ENCODE measurements at regions not wholly inside any gene's neighbourhood (a gene's known extent, or its start where the extent isn't known, plus 50 kb on each side); places are given as distances from the start of the nearest gene placed in this dataset.

DNA sequence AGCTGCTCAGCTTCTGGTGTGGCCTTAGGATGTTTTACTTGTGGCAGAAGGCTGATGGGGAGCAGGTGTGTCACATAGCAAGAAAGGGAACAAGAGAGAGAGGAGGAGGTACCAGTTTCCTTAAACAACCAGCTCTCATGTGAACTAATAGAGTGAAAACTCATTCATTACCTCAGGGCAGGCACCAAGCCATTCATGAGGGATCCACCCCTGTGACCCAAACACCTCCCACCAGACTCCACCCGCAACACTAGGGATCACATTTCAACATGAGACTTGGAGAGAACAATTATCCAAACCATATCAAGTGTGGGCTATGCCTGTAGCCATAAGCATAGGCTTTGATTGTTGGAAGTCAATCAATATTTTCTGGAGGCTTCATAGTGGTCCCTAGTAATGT, 56.0 kb downstream of the GSX2 start:
- TF ChIP-seq SMC3 (conservative IDR thresholded peaks at IDR 0.05; ENCODE audit: insufficient read depth, low read depth, low read length) (no peak), ZBTB7A (IDR thresholded peaks at IDR 0.05; ENCODE audit: borderline replicate concordance, control insufficient read depth, low read depth, low read length) (no peak), CHD1 (IDR thresholded peaks at IDR 0.05; ENCODE audit: low read length) (no peak), ZNF764 (CRISPR knock-in tag; IDR thresholded peaks at IDR 0.05; ENCODE audit: low read depth) (no peak), ZNF609 (CRISPR knock-in tag; IDR thresholded peaks at IDR 0.05; ENCODE audit: borderline replicate concordance) (no peak), ELF4 (CRISPR knock-in tag; IDR thresholded peaks at IDR 0.05) (no peak)
